HepG2 (cell line): ENCODE measurements at regions not wholly inside any gene's neighbourhood (a gene's known extent, or its start where the extent isn't known, plus 50 kb on each side); places are given as distances from the start of the nearest gene placed in this dataset.
A peak's percentile ranks its signal among the peaks of the same experiment; 100 is the strongest.

Source experiments
- ATAC-seq: fragments of 200-7000 bp; cut with Tn5 transposase; 3 replicates; pipeline ENCODE4 v1.9.1; 2020; ENCODE audit warnings: mild to moderate bottlenecking, moderate library complexity
- BruUV-seq: library from RNA; stranded (reverse); fragments of 400-500 nt; replicated peaks from 2 replicates; lab custom pipeline; 2021; lab: Mats Ljungman, UMichigan
- CTCF ChIA-PET: fragments of 300-600 bp; formaldehyde crosslinking; extraction: SDS; loops from one replicate; lab custom pipeline; 2021; ENCODE audit warnings: low total read pairs, inconsistent platforms, low intra/inter-chr PET ratio; lab: Yijun Ruan, JAX
- POLR2A ChIA-PET: fragments of 350-600 bp; sonication (Branson Sonifier 250); formaldehyde crosslinking; loops from one replicate; lab custom pipeline; 2020; ENCODE audit warnings: antibody characterized with exemption, inconsistent platforms; lab: Yijun Ruan, JAX
- DNase-seq: peaks from one replicate; pipeline ENCODE4 v3.0.0-alpha.2; 2015; ENCODE audit warnings: low spot score
- FAIRE-seq: peaks from 3 replicates; lab custom pipeline; 2011; peaks lifted over from hg19 to GRCh38; lab: Jason Lieb, UNC
- H2AFZ ChIP-seq: one replicate; pipeline ENCODE4 v1.6.1; 2011; ENCODE audit warnings: low read length, inconsistent platforms
- H3K27ac ChIP-seq: fragments of 300-600 bp; 3 replicates; pipeline ENCODE4 v1.8.0; 2011; ENCODE audit warnings: mixed run types, mild to moderate bottlenecking, mixed read lengths, low read length, inconsistent platforms; ENCODE audit not compliant: insufficient read depth; ENCODE audit errors: extremely low read length
- H3K27me3 ChIP-seq, 2 experiments: fragments of 200-600 bp in 1 of 2; 2 replicates in 1 of 2; 3 replicates in 1 of 2; pipeline versions ENCODE4 v1.6.0 to v1.8.0; 2011; ENCODE audit warnings: low read length in 2 of 2, mild to moderate bottlenecking in 2 of 2, moderate library complexity in 2 of 2, inconsistent platforms in 1 of 2; ENCODE audit not compliant: insufficient read depth in 2 of 2, control insufficient read depth in 1 of 2
- H3K36me3 ChIP-seq, 2 experiments: fragments of 200-600 bp in 1 of 2; replicated peaks in 1 of 2; 2 replicates in 1 of 2; 3 replicates in 1 of 2; pipeline versions ENCODE4 v1.5.1 to v1.8.0; 2011; ENCODE audit warnings: low read length in 2 of 2, inconsistent platforms in 1 of 2; ENCODE audit not compliant: insufficient read depth in 2 of 2, control insufficient read depth in 1 of 2
- H3K4me1 ChIP-seq: 2 replicates; pipeline ENCODE4 v1.5.1; 2012; ENCODE audit warnings: low read length, inconsistent platforms; ENCODE audit not compliant: insufficient read depth
- H3K4me2 ChIP-seq: 2 replicates; pipeline ENCODE4 v1.6.0; 2011; ENCODE audit warnings: low read depth, low read length, inconsistent platforms
- H3K4me3 ChIP-seq, 3 experiments: fragments of 200-600 bp in 1 of 3; sonication (generic), shearing (Covaris generic) in 1 of 3; replicated peaks in 1 of 3; 2 replicates each; pipeline ENCODE4 v1.5.1; 2011 to 2016; ENCODE audit warnings: low read length in 3 of 3, inconsistent platforms in 2 of 3, low read depth in 2 of 3, mild to moderate bottlenecking in 2 of 3, control low read depth in 1 of 3, mixed read lengths in 1 of 3; ENCODE audit not compliant: insufficient read depth in 1 of 3
- H3K79me2 ChIP-seq: one replicate; pipeline ENCODE4 v1.6.1; 2011; ENCODE audit warnings: low read length, inconsistent platforms; ENCODE audit not compliant: insufficient read depth
- H3K9ac ChIP-seq: 2 replicates; pipeline ENCODE4 v1.6.0; 2011; ENCODE audit warnings: mild to moderate bottlenecking, low read depth, low read length, inconsistent platforms; ENCODE audit not compliant: insufficient read depth
- H3K9me3 ChIP-seq: 2 replicates; pipeline ENCODE4 v1.5.1; 2012; ENCODE audit warnings: mild to moderate bottlenecking, low read length
- H4K20me1 ChIP-seq: 2 replicates; pipeline ENCODE4 v1.6.0; 2011; ENCODE audit warnings: inconsistent platforms, mild to moderate bottlenecking, low read length, moderate library complexity; ENCODE audit not compliant: insufficient read depth
- POLR2G ChIP-seq: fragments of 200-400 bp; formaldehyde crosslinking; IDR thresholded peaks from 2 replicates; pipeline ENCODE4 v1.6.1; 2018; ENCODE audit warnings: mild to moderate bottlenecking, low read depth, low read length, moderate library complexity
- SMC3 ChIP-seq: IDR thresholded peaks from 2 replicates; pipeline ENCODE4 v1.6.1; 2011; ENCODE audit warnings: low read length, improper control_type of control experiment
- STAG1 ChIP-seq: sonication (generic); formaldehyde crosslinking; IDR thresholded peaks from 2 replicates; pipeline ENCODE4 v1.4.0; 2020; ENCODE audit warnings: missing genetic modification reagents
- TOPORS ChIP-seq: sonication (generic); formaldehyde crosslinking; IDR thresholded peaks from 2 replicates; pipeline ENCODE4 v1.8.0; 2023; ENCODE audit warnings: mild to moderate bottlenecking, missing genetic modification reagents
- WGBS: methylation state at CpG from one replicate; pipeline ENCODE4 v1.1.6; 2017; ENCODE audit warnings: low lambda C conversion rate; 5-methylcytosine and 5-hydroxymethylcytosine counted together
- in situ Hi-C: cut with HindIII; loops from 2 replicates; pipeline ENCODE4 v1.10.0; 2017; ENCODE audit warnings: low pct_unique_long_range_greater_than_20kb; ENCODE audit not compliant: extremely low pct_ligation_motif_present
- intact Hi-C: fragments of 100-400 bp; cut with micrococcal nuclease; formaldehyde crosslinking; loops from one replicate; pipeline ENCODE4 v1.10.0; 2022; ENCODE audit not compliant: unreplicated experiment
- TF ChIP-seq, protein P1 (sequence below): sonication (generic); formaldehyde crosslinking; IDR thresholded peaks from 2 replicates; pipeline ENCODE4 v1.5.1; 2020; ENCODE audit warnings: mild to moderate bottlenecking, moderate library complexity, missing genetic modification reagents
- TF ChIP-seq, protein P2 (sequence below): sonication (generic); formaldehyde crosslinking; IDR thresholded peaks from 2 replicates; pipeline ENCODE4 v1.5.0; 2020; ENCODE audit warnings: mild to moderate bottlenecking, missing genetic modification reagents, moderate library complexity
- TF ChIP-seq, protein P3 (sequence below): sonication (generic); formaldehyde crosslinking; conservative IDR thresholded peaks from 2 replicates; pipeline ENCODE4 v1.8.1; 2023; ENCODE audit warnings: missing genetic modification reagents

DNA sequence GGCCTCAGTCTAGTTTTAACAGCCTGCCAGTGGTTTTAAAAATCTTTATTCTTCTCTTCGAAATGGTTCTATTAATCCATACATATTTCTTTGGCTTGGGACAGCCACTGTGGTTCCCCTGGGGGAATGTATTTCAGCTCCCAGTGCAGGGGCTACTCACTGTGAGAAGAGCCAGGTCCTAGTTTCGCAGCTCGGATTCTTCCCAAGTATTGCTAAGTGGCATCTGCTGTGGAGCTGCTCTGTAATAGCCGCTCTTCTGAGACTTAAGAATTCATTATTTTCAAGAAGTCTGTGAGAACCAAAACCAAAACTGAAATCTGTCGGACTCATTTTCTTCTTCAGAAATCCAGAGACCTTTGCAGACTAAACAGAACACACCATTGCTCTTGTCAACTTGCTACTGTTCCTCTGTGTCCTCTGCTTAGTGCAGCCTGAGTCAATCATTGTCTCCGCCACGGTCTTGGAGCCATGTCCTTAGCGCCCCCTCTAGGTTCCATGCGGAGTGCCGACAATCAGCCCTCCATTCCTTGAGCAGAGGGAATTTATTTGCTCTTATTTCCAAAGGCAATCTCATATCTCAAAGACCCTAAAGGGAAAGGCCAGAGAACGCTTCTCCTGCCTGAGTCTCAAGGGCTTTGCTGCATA is 478.2 kb downstream of the SPATA31D1 start:
- ChIA-PET POLR2A (no interaction called here), CTCF (no interaction called here)
- Histone ChIP-seq H3K9ac (no peak overlapping the region), H3K79me2 (no peaks in the 10 kb centered on the region), H2AFZ (no peak overlapping the region), H3K27ac (no peak overlapping the region), H3K4me2 (no peak overlapping the region), H3K4me3 (no peak overlapping the region), H3K36me3 (no peaks in the 10 kb centered on the region), H3K4me1 (no peaks in the 10 kb centered on the region), H3K27me3 (no peaks in the 10 kb centered on the region), H4K20me1 (no peaks in the 10 kb centered on the region), H3K9me3 (no peaks in the 10 kb centered on the region)
- no TSS peak for BruUV-seq
- ATAC-seq (peak; percentile 92), FAIRE-seq (no peak), DNase-seq (peak; percentile 13)
- intact Hi-C loops (no loop called here), in situ Hi-C loops (no loop called here)
- WGBS: 37% methylated on average over 11 of the region's 11 CpGs
- TF ChIP-seq, protein P1, sequence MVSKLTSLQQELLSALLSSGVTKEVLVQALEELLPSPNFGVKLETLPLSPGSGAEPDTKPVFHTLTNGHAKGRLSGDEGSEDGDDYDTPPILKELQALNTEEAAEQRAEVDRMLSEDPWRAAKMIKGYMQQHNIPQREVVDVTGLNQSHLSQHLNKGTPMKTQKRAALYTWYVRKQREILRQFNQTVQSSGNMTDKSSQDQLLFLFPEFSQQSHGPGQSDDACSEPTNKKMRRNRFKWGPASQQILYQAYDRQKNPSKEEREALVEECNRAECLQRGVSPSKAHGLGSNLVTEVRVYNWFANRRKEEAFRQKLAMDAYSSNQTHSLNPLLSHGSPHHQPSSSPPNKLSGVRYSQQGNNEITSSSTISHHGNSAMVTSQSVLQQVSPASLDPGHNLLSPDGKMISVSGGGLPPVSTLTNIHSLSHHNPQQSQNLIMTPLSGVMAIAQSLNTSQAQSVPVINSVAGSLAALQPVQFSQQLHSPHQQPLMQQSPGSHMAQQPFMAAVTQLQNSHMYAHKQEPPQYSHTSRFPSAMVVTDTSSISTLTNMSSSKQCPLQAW (CRISPR knock-in tag): 0 out of 2 replicates have a peak, but pooled peaks have one; percentile 21
- peak; percentile 57; the same call in 1 of the 2 replicates for TF ChIP-seq SMC3
- TF ChIP-seq, protein P2, sequence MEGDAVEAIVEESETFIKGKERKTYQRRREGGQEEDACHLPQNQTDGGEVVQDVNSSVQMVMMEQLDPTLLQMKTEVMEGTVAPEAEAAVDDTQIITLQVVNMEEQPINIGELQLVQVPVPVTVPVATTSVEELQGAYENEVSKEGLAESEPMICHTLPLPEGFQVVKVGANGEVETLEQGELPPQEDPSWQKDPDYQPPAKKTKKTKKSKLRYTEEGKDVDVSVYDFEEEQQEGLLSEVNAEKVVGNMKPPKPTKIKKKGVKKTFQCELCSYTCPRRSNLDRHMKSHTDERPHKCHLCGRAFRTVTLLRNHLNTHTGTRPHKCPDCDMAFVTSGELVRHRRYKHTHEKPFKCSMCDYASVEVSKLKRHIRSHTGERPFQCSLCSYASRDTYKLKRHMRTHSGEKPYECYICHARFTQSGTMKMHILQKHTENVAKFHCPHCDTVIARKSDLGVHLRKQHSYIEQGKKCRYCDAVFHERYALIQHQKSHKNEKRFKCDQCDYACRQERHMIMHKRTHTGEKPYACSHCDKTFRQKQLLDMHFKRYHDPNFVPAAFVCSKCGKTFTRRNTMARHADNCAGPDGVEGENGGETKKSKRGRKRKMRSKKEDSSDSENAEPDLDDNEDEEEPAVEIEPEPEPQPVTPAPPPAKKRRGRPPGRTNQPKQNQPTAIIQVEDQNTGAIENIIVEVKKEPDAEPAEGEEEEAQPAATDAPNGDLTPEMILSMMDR (CRISPR knock-in tag): peak; percentile 73
- no peak for TF ChIP-seq TOPORS (CRISPR knock-in tag)
- TF ChIP-seq STAG1 (CRISPR knock-in tag): peak; percentile 69
- TF ChIP-seq, protein P3, sequence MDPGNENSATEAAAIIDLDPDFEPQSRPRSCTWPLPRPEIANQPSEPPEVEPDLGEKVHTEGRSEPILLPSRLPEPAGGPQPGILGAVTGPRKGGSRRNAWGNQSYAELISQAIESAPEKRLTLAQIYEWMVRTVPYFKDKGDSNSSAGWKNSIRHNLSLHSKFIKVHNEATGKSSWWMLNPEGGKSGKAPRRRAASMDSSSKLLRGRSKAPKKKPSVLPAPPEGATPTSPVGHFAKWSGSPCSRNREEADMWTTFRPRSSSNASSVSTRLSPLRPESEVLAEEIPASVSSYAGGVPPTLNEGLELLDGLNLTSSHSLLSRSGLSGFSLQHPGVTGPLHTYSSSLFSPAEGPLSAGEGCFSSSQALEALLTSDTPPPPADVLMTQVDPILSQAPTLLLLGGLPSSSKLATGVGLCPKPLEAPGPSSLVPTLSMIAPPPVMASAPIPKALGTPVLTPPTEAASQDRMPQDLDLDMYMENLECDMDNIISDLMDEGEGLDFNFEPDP: no peak
- no peak for TF ChIP-seq POLR2G
